ENCODE measurements at regions not wholly inside any gene's neighbourhood (a gene's known extent, or its start where the extent isn't known, plus 50 kb on each side); places are given as distances from the start of the nearest gene placed in this dataset.

GRCh38 chr9:88749420-88749819, 214.4 kb downstream of the NXNL2 start (continued):
- TF ChIP-seq SRF (IDR thresholded peaks at IDR 0.05; ENCODE audit: low read depth, low read length) = no peak
- TF ChIP-seq MAFK (IDR thresholded peaks at IDR 0.05; ENCODE audit: low read depth, low read length) = no peak
- TF ChIP-seq PHF8 (conservative IDR thresholded peaks at IDR 0.05; ENCODE audit: low read depth, low read length) = no peak

Measured in H1 (cell line).